Testis (tissue), 2 donors: ENCODE measurements at regions not wholly inside any gene's neighbourhood (a gene's known extent, or its start where the extent isn't known, plus 50 kb on each side); places are given as distances from the start of the nearest gene placed in this dataset.

Experiments used
- DNase-seq: peaks from one replicate; pipeline ENCODE4 v3.0.0-alpha.2; 2019
- H3K27ac ChIP-seq, 2 donors: fragments of 200-600 bp; sonication (generic); one replicate each; pipeline ENCODE4 v1.5.1; 2019
- H3K27me3 ChIP-seq: fragments of 200-600 bp; sonication (generic); one replicate; pipeline ENCODE4 v1.5.1; 2019
- H3K36me3 ChIP-seq: fragments of 200-600 bp; sonication (generic); one replicate; pipeline ENCODE4 v1.5.1; 2017; ENCODE audit warnings: low read depth; ENCODE audit errors: missing control alignments
- H3K4me1 ChIP-seq: fragments of 200-600 bp; sonication (generic); one replicate; pipeline ENCODE4 v1.5.1; 2019
- H3K4me3 ChIP-seq, 2 donors: fragments of 200-600 bp; sonication (generic); one replicate each; pipeline ENCODE4 v1.5.1; 2017 to 2019
- H3K9me3 ChIP-seq: fragments of 200-600 bp; sonication (generic); one replicate; pipeline ENCODE4 v1.5.1; 2017
- CTCF ChIP-seq, 3 experiments: fragments of 450-650 bp in 2 of 3; fragments of 200-600 bp in 1 of 3; sonication (generic) in 1 of 3; IDR thresholded peaks; one replicate each; pipeline ENCODE4 v1.5.1; 2016 to 2019; ENCODE audit warnings: antibody characterized with exemption in 3 of 3, mild to moderate bottlenecking in 2 of 3, moderate library complexity in 1 of 3
- POLR2A ChIP-seq: fragments of 450-650 bp; IDR thresholded peaks from one replicate; pipeline ENCODE4 v1.6.1; 2017; ENCODE audit warnings: antibody characterized with exemption, mild to moderate bottlenecking, moderate library complexity
- WGBS, 2 donors: methylation state at CpG; one replicate each; pipeline ENCODE4 v1.1.5; 2018; 5-methylcytosine and 5-hydroxymethylcytosine counted together
- intact Hi-C: fragments of 100-400 bp; cut with DNase I; formaldehyde crosslinking; loops from one replicate; pipeline ENCODE4 v1.15.1; 2023; ENCODE audit warnings: low total_unique reads

DNA sequence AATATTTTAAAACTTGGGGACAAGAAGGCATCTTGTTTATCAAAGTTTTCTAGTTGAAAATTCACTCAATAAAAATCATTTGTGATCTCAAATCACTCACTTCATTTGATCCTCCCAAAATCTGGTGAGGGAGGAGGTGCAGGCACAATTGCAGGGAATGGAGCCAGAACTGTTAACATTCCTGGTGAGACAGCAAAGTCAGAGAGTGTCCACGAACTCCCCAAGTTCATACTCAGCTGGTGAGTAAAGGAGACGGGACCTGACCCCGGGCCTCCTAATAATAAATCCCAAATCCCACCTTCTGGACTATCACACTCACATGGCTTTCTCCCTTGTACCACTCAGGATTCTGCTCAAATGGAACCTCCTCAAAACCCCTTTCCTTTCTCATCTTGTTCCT lies 252.3 kb upstream of the LRTM1 start:
- Histone ChIP-seq H3K9me3 (no peaks in the 10 kb centered on the region), H3K27me3 (no peaks in the 10 kb centered on the region), H3K4me3 (no peak overlapping the region), H3K36me3 (no peaks in the 10 kb centered on the region), H3K27ac (no peak overlapping the region), H3K4me1 (no peaks in the 10 kb centered on the region)
- no peak for TF ChIP-seq CTCF (IDR thresholded peaks at IDR 0.05)
- no peak for TF ChIP-seq POLR2A
- intact Hi-C loops: no loop called here
- WGBS, 2 donors: 78 to 85% methylated on average over 3 of the region's 3 CpGs
- DNase-seq: no peak

DNA sequence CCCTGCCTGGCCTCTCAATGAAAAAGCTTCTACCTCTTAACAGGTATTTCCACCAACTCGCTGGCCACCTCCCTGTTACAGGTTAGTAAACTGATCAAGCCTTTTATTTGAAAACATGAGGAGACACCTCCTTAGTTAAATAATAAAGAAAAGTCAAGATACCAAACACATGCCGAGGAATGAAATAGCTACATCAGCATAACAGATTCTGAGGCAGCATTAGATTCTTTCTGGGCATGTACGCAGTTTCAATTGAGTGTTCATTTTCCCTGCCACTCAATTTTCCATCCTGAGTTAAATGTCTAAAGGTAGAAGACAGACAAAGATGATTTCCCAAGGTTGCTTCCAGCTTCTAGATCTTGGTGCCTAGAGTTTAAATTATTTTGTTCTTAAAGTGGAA lies 250.5 kb upstream of the LRTM1 start:
- no peak for DNase-seq
- intact Hi-C loops: no loop called here
- WGBS, 2 donors: 85 to 91% methylated on average over 3 of the region's 3 CpGs
- TF ChIP-seq POLR2A (no peak), CTCF (IDR thresholded peaks at IDR 0.05) (no peak)
- no peak overlapping the region for H3K27ac ChIP-seq
- no peak overlapping the region for H3K4me3 ChIP-seq
- H3K9me3 ChIP-seq: no peaks in the 10 kb centered on the region
- H3K4me1 ChIP-seq: no peaks in the 10 kb centered on the region
- no peaks in the 10 kb centered on the region for H3K36me3 ChIP-seq
- no peaks in the 10 kb centered on the region for H3K27me3 ChIP-seq

DNA sequence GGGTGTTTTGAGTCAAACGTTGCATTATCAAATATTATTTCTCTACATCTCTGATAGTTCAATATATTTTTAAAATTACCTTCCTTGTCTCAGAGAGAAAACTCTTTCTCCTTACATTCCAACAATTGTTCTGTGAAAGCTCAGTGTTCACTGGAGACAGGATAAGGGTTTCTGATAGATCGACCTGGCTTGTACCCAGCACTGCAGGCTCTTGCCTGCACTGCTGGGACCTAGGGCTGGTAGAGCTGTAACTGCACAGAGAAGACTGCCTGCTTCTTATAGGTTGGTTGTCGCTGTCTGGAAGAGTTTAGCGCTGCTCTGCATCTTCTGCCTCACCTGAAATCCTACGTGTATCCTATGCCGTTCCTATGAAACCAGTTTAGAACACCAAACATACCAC lies 249.9 kb upstream of the LRTM1 start:
- TF ChIP-seq CTCF (IDR thresholded peaks at IDR 0.05) (no peak), POLR2A (no peak)
- no peak overlapping the region for H3K27ac ChIP-seq
- no peaks in the 10 kb centered on the region for H3K9me3 ChIP-seq
- no peaks in the 10 kb centered on the region for H3K36me3 ChIP-seq
- WGBS, 2 donors: 55 to 59% methylated on average over 6 of the region's 6 CpGs
- H3K27me3 ChIP-seq: no peaks in the 10 kb centered on the region
- intact Hi-C loops: no loop called here
- H3K4me1 ChIP-seq: no peaks in the 10 kb centered on the region
- peak; percentile 35 for DNase-seq
- H3K4me3 ChIP-seq: no peak overlapping the region

DNA sequence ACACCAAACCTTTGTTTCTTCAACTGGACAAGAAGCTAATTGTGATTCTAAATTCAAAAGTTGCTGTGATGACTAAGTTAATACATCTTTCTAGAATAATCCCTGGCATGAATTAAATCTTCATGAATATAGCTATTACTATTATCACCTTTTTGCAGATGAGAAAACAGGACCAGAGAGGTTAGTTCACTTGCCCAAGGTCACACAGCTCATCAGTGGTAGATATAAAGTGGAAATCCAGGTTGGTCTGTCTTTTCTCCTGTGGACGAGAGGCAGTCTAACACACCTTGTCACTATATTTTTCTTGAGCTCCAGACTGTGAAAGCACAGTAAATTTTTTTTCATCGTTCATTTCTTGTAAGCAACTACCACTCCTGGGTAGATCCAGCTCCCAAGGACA lies 247.6 kb upstream of the LRTM1 start:
- no peak for DNase-seq
- 75% methylated on average over 2 of the region's 2 CpGs for WGBS, 2 donors
- no peak overlapping the region for H3K4me3 ChIP-seq
- H3K9me3 ChIP-seq: no peaks in the 10 kb centered on the region
- intact Hi-C loops: no loop called here
- no peak for TF ChIP-seq POLR2A
- no peak for TF ChIP-seq CTCF (IDR thresholded peaks at IDR 0.05)
- no peaks in the 10 kb centered on the region for H3K36me3 ChIP-seq
- H3K27ac ChIP-seq: no peak overlapping the region
- H3K4me1 ChIP-seq: no peaks in the 10 kb centered on the region
- no peaks in the 10 kb centered on the region for H3K27me3 ChIP-seq

GRCh38 chr3:55174747-55175146 lies 246.9 kb upstream of the LRTM1 start:
- WGBS, 2 donors: 85 to 91% methylated on average over 4 of the region's 4 CpGs
- intact Hi-C loops: no loop called here

More at GRCh38 chr3:55174747-55175146, 246.9 kb upstream of the LRTM1 start:
- Histone ChIP-seq H3K27ac (no peak overlapping the region), H3K9me3 (no peaks in the 10 kb centered on the region), H3K36me3 (no peaks in the 10 kb centered on the region), H3K4me1 (no peaks in the 10 kb centered on the region), H3K27me3 (no peaks in the 10 kb centered on the region), H3K4me3 (no peak overlapping the region)
- TF ChIP-seq POLR2A: no peak
- no peak for TF ChIP-seq CTCF (IDR thresholded peaks at IDR 0.05)
- no peak for DNase-seq
